ENCODE measurements at regions not wholly inside any gene's neighbourhood (a gene's known extent, or its start where the extent isn't known, plus 50 kb on each side); places are given as distances from the start of the nearest gene placed in this dataset.

DNA sequence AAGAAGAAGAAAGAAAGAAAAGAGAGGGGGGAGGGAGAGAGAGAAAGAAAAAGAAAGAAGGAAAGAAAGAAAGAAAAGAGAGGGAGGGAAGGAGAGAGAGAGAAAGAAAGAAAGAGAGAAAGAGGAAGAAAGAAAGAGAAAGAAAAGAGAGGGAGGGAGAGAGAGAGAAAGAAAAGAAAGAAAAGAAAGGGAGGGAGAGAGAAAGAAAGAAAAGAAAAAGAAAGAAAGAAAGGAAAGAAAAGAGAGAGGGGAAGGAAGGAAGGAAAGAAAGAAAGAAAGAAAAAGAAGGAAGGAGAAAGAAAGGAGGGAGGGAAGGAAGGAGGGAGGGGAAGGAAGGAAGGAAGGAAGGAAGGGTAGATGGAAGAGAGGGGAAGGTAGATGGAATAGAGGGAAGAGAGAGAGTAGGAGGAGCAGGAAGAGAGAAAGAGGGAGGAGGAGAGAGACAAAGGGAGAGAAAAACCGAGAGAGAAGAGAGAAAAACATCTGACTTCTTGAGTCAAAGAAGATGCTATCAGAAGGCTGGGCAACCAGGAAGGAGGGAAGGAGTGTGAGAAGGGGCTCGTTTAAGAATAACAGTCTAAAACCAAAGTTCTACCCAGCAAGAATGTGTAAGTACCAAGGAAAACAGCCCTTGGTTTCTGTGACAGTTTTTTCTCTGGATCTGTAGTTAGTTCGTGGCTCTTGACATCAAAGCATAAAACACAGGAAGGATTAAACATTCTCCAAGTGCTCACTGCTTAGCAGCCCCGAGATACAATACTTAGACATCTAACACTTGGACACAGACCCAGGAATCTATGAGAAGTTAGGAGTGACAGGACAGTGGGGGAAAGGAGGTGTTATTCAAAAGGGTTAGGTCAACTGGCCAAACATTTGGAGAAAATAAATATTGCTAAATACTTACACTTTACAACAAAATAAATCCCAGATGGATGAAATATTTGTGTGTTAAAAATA lies 131.9 kb upstream of the STMND1 start:
- DNase-seq (no peak), ATAC-seq (ENCODE audit: insufficient read depth, low read depth) (no peak)
- H3K4me1 ChIP-seq (ENCODE audit: insufficient read depth, low read length): no peaks in the 10 kb centered on the region
- H3K27ac ChIP-seq (ENCODE audit: low read length): no peak overlapping the region
- H4K20me1 ChIP-seq (ENCODE audit: insufficient read depth, low read length): no peaks in the 10 kb centered on the region
- H3K9me3 ChIP-seq (ENCODE audit: insufficient read depth, low read length, severe bottlenecking): no peaks in the 10 kb centered on the region
- H3K4me2 ChIP-seq (ENCODE audit: insufficient read depth, low read length): no peak overlapping the region
- no peak overlapping the region for H2AFZ ChIP-seq (ENCODE audit: low read depth, low read length)
- no peak for TF ChIP-seq EZH2 (IDR thresholded peaks at IDR 0.05; ENCODE audit: borderline replicate concordance, low read depth, low read length, severe bottlenecking)
- TF ChIP-seq, protein P1, sequence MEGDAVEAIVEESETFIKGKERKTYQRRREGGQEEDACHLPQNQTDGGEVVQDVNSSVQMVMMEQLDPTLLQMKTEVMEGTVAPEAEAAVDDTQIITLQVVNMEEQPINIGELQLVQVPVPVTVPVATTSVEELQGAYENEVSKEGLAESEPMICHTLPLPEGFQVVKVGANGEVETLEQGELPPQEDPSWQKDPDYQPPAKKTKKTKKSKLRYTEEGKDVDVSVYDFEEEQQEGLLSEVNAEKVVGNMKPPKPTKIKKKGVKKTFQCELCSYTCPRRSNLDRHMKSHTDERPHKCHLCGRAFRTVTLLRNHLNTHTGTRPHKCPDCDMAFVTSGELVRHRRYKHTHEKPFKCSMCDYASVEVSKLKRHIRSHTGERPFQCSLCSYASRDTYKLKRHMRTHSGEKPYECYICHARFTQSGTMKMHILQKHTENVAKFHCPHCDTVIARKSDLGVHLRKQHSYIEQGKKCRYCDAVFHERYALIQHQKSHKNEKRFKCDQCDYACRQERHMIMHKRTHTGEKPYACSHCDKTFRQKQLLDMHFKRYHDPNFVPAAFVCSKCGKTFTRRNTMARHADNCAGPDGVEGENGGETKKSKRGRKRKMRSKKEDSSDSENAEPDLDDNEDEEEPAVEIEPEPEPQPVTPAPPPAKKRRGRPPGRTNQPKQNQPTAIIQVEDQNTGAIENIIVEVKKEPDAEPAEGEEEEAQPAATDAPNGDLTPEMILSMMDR (IDR thresholded peaks at IDR 0.05; ENCODE audit: borderline replicate concordance, extremely low read depth, low read length, poor library complexity, severe bottlenecking): no peak
- H3K4me3 ChIP-seq (ENCODE audit: low read depth in 1 of 2, low read length in 2 of 2): no peak overlapping the region
- H3K79me2 ChIP-seq (ENCODE audit: insufficient read depth, low read length): no peaks in the 10 kb centered on the region
- no peak overlapping the region for H3K9ac ChIP-seq (ENCODE audit: low read depth, low read length)
- no peaks in the 10 kb centered on the region for H3K36me3 ChIP-seq (ENCODE audit: insufficient read depth, low read length)
- no peaks in the 10 kb centered on the region for H3K27me3 ChIP-seq (ENCODE audit: insufficient read depth, low read length, poor library complexity)

DNA sequence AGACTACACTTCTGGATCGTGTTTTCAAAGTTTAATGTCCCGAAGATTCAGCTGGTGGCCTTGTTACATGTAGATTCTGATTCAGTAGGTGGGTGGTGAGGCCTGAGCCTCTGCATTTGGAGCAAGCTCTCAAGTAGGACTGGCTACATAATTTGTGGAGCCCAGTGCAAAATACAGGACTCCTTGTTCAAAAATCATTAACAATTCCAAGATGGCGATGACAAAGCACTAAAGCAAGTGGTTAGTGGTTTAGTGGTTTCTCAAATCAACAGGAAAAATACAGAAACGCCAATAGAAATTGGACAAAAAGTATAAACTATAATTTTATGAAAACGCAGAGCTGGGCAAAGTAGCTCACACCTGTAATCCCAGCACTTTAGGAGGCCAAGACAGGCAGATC lies 133.7 kb upstream of the STMND1 start:
- Histone ChIP-seq H2AFZ (ENCODE audit: low read depth, low read length) (no peak overlapping the region), H4K20me1 (ENCODE audit: insufficient read depth, low read length) (no peaks in the 10 kb centered on the region), H3K4me2 (ENCODE audit: insufficient read depth, low read length) (no peak overlapping the region), H3K4me3 (ENCODE audit: low read depth in 1 of 2, low read length in 2 of 2) (no peak overlapping the region), H3K27ac (ENCODE audit: low read length) (no peak overlapping the region), H3K4me1 (ENCODE audit: insufficient read depth, low read length) (no peaks in the 10 kb centered on the region), H3K36me3 (ENCODE audit: insufficient read depth, low read length) (no peaks in the 10 kb centered on the region), H3K9ac (ENCODE audit: low read depth, low read length) (no peak overlapping the region), H3K79me2 (ENCODE audit: insufficient read depth, low read length) (no peaks in the 10 kb centered on the region), H3K27me3 (ENCODE audit: insufficient read depth, low read length, poor library complexity) (no peaks in the 10 kb centered on the region), H3K9me3 (ENCODE audit: insufficient read depth, low read length, severe bottlenecking) (no peaks in the 10 kb centered on the region)
- no peak for DNase-seq
- TF ChIP-seq, protein P1 (IDR thresholded peaks at IDR 0.05; ENCODE audit: borderline replicate concordance, extremely low read depth, low read length, poor library complexity, severe bottlenecking): no peak
- TF ChIP-seq EZH2 (IDR thresholded peaks at IDR 0.05; ENCODE audit: borderline replicate concordance, low read depth, low read length, severe bottlenecking): no peak
- ATAC-seq (ENCODE audit: insufficient read depth, low read depth): no peak

DNA sequence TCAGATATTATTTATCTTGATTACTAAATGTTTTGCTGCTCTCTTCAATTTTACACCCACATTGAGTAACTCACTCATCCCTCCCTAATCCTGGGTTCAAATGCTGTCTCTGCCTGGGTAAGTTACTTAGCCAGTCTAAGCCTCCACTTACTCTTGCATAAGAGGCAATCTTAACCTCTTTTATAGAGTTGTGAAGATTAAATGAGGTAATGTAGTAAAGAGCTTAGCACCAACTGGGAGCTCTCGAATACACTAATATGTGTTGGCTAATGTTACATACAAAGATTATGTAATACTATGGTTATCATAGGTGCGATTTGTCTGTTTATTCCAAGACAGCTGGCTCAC lies 134.4 kb upstream of the STMND1 start:
- Histone ChIP-seq H4K20me1 (ENCODE audit: insufficient read depth, low read length) (no peaks in the 10 kb centered on the region), H3K4me2 (ENCODE audit: insufficient read depth, low read length) (no peak overlapping the region), H3K4me3 (ENCODE audit: low read depth in 1 of 2, low read length in 2 of 2) (no peak overlapping the region), H3K9me3 (ENCODE audit: insufficient read depth, low read length, severe bottlenecking) (no peaks in the 10 kb centered on the region), H3K36me3 (ENCODE audit: insufficient read depth, low read length) (no peaks in the 10 kb centered on the region), H3K9ac (ENCODE audit: low read depth, low read length) (no peak overlapping the region), H3K4me1 (ENCODE audit: insufficient read depth, low read length) (no peaks in the 10 kb centered on the region), H3K27me3 (ENCODE audit: insufficient read depth, low read length, poor library complexity) (no peaks in the 10 kb centered on the region), H3K79me2 (ENCODE audit: insufficient read depth, low read length) (no peaks in the 10 kb centered on the region), H2AFZ (ENCODE audit: low read depth, low read length) (no peak overlapping the region), H3K27ac (ENCODE audit: low read length) (no peak overlapping the region)
- no peak for TF ChIP-seq EZH2 (IDR thresholded peaks at IDR 0.05; ENCODE audit: borderline replicate concordance, low read depth, low read length, severe bottlenecking)
- TF ChIP-seq, protein P1 (IDR thresholded peaks at IDR 0.05; ENCODE audit: borderline replicate concordance, extremely low read depth, low read length, poor library complexity, severe bottlenecking): no peak
- DNase-seq: no peak
- ATAC-seq (ENCODE audit: insufficient read depth, low read depth): no peak
